Neural cell (in vitro differentiated cells): ENCODE measurements at regions not wholly inside any gene's neighbourhood (a gene's known extent, or its start where the extent isn't known, plus 50 kb on each side); places are given as distances from the start of the nearest gene placed in this dataset.

Experiments
- CTCF ChIP-seq: fragments of 450-650 bp; IDR thresholded peaks from 2 replicates; pipeline ENCODE4 v1.5.1; 2014; ENCODE audit warnings: antibody characterized with exemption, mild to moderate bottlenecking, moderate library complexity; ENCODE audit not compliant: poor library complexity, severe bottlenecking
- EP300 ChIP-seq: fragments of 450-650 bp; conservative IDR thresholded peaks from 2 replicates; pipeline ENCODE4 v1.6.1; 2014; ENCODE audit warnings: antibody characterized with exemption, mild to moderate bottlenecking, moderate library complexity; ENCODE audit not compliant: poor library complexity, severe bottlenecking
- MXI1 ChIP-seq: fragments of 450-650 bp; conservative IDR thresholded peaks from 2 replicates; pipeline ENCODE4 v1.6.1; 2014; ENCODE audit warnings: antibody characterized with exemption, mild to moderate bottlenecking; ENCODE audit not compliant: poor library complexity, severe bottlenecking
- POLR2AphosphoS5 ChIP-seq: IDR thresholded peaks from 2 replicates; pipeline ENCODE4 v1.6.1; 2012
- REST ChIP-seq: IDR thresholded peaks from 2 replicates; pipeline ENCODE4 v1.6.1; 2012; ENCODE audit warnings: borderline replicate concordance
- SMC3 ChIP-seq: fragments of 450-650 bp; conservative IDR thresholded peaks from 2 replicates; pipeline ENCODE4 v1.6.1; 2014; ENCODE audit warnings: antibody characterized with exemption, mild to moderate bottlenecking, moderate library complexity; ENCODE audit not compliant: poor library complexity

- TF ChIP-seq CTCF, result no peak
- TF ChIP-seq REST, result no peak
- no peak for TF ChIP-seq SMC3
- TF ChIP-seq POLR2AphosphoS5, result no peak
- no peak for TF ChIP-seq EP300
- no peak for TF ChIP-seq MXI1
Measured at GRCh38 chr6:10300071-10300470, 114.8 kb downstream of the TFAP2A start.
